Fibroblast of villous mesenchyme (primary cell): ENCODE measurements at regions not wholly inside any gene's neighbourhood (a gene's known extent, or its start where the extent isn't known, plus 50 kb on each side); places are given as distances from the start of the nearest gene placed in this dataset.
"Not testable (repeated sequence)": the region's sequence is repeated elsewhere in the genome, so short reads cannot be mapped to it uniquely, and the experiment has no call there.

Experiments used
- DNase-seq: peaks from one replicate; pipeline ENCODE4 v3.0.0-alpha.2; 2010; ENCODE audit warnings: low read depth
- H3K4me3 ChIP-seq: 2 replicates; pipeline ENCODE4 v1.5.1; 2011; ENCODE audit warnings: low read depth, mild to moderate bottlenecking, low read length
- CTCF ChIP-seq: IDR thresholded peaks from 2 replicates; pipeline ENCODE4 v1.5.1; 2012; ENCODE audit warnings: low read depth, mild to moderate bottlenecking, low read length; ENCODE audit not compliant: insufficient read depth

GRCh38 chrX:120725874-120726273 lies 96.0 kb upstream of the C1GALT1C1 start:
- TF ChIP-seq CTCF = no peak
- H3K4me3 ChIP-seq = no peak overlapping the region
- DNase-seq = no peak

- TF ChIP-seq CTCF = no peak
- DNase-seq = no peak
- H3K4me3 ChIP-seq = no peak overlapping the region
Observed at GRCh38 chrX:120719622-120720021, 89.8 kb upstream of the C1GALT1C1 start.

- H3K4me3 ChIP-seq = no peak overlapping the region
- DNase-seq = no peak
- no peak for TF ChIP-seq CTCF
Observed at GRCh38 chrX:120718969-120719368, 89.1 kb upstream of the C1GALT1C1 start.

- DNase-seq, H3K4me3 ChIP-seq: not testable (repeated sequence)
Observed at GRCh38 chrX:120702337-120702736, 72.5 kb upstream of the C1GALT1C1 start.

GRCh38 chrX:120697053-120697452 lies 67.2 kb upstream of the C1GALT1C1 start:
- no peak for TF ChIP-seq CTCF
- no peak overlapping the region for H3K4me3 ChIP-seq
- DNase-seq = no peak

GRCh38 chrX:120692319-120692718 lies 62.5 kb upstream of the C1GALT1C1 start:
- DNase-seq = no peak
- no peak for TF ChIP-seq CTCF
- H3K4me3 ChIP-seq = no peak overlapping the region

- TF ChIP-seq CTCF = no peak
- no peak for DNase-seq
Observed at GRCh38 chrX:120690941-120691340, 61.1 kb upstream of the C1GALT1C1 start.

More at GRCh38 chrX:120690941-120691340, 61.1 kb upstream of the C1GALT1C1 start:
- H3K4me3 ChIP-seq = no peak overlapping the region
